ENCODE measurements at regions not wholly inside any gene's neighbourhood (a gene's known extent, or its start where the extent isn't known, plus 50 kb on each side); places are given as distances from the start of the nearest gene placed in this dataset.

DNA sequence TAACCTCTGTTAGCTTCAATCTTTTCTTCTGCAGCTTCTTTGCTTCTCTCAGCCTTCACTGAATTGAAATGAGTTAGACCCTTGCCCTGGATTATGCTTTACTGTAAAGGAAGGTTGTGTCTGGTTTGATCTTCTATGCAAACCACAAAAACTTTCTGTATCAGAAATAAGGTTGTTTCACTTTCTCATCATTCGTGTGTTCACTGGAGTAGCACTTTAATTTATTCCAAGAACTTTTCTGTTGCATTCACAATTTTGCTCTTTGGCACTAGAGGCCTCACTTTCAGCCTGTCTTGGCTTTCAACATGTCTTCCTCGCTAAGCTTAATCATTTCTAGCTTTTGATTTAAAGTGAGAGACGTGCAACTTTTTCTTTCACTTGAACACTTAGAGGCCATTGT lies 365.3 kb downstream of the TDRD15 start:
- no peak for TF ChIP-seq CTCF (IDR thresholded peaks at IDR 0.05 in 2 of 3, conservative IDR thresholded peaks at IDR 0.05 in 1 of 3; ENCODE audit: borderline replicate concordance in 1 of 3, insufficient read depth in 1 of 3, low read depth in 2 of 3, low read length in 2 of 3)
- TF ChIP-seq ZNF274 (IDR thresholded peaks at IDR 0.05; ENCODE audit: low read depth, low read length), result no peak
- TF ChIP-seq POLR2A (IDR thresholded peaks at IDR 0.05; ENCODE audit: borderline replicate concordance, extremely low read depth, insufficient read depth, insufficient read length), result no peak
- TF ChIP-seq SRF (IDR thresholded peaks at IDR 0.05; ENCODE audit: low read depth), result no peak
- no peak for TF ChIP-seq ZBTB33 (IDR thresholded peaks at IDR 0.05; ENCODE audit: extremely low read depth, insufficient replicate concordance, low read length)
- TF ChIP-seq FOSL1 (IDR thresholded peaks at IDR 0.05; ENCODE audit: low read depth), result no peak
- no peak for TF ChIP-seq YY1 (IDR thresholded peaks at IDR 0.05; ENCODE audit: extremely low read depth, insufficient replicate concordance, low read depth, low read length)
